Activated CD8-positive, alpha-beta memory T cell treated with anti-CD3 and anti-CD28 coated beads, Interleukin-2, amount 10 ng/mL, durations not matched to agents 7 days and 5 days (primary cell): ENCODE measurements at regions not wholly inside any gene's neighbourhood (a gene's known extent, or its start where the extent isn't known, plus 50 kb on each side); places are given as distances from the start of the nearest gene placed in this dataset.

ENCODE experiments used
- ATAC-seq: fragments of 150-1000 bp; cut with Tn5 transposase; one replicate; pipeline ENCODE4 v1.10.0; 2021; ENCODE audit warnings: moderate library complexity
- CTCF ChIA-PET: fragments of 350-600 bp; sonication (Branson Sonifier 250); formaldehyde crosslinking; loops from one replicate; lab custom pipeline; 2021; ENCODE audit warnings: antibody characterized with exemption; lab: Charles Lee
- DNase-seq: peaks from one replicate; pipeline ENCODE4 v3.0.0-alpha.2; 2020
- H3K27ac Mint-ChIP-seq: one replicate; pipeline ENCODE4 v1.8.0; 2021; ENCODE audit warnings: mild to moderate bottlenecking, mixed read lengths
- H3K27me3 Mint-ChIP-seq: one replicate; pipeline ENCODE4 v1.8.0; 2021; ENCODE audit warnings: mixed read lengths
- H3K36me3 Mint-ChIP-seq: one replicate; pipeline ENCODE4 v1.8.0; 2021; ENCODE audit warnings: mild to moderate bottlenecking, mixed read lengths
- H3K4me1 Mint-ChIP-seq: one replicate; pipeline ENCODE4 v1.8.0; 2021; ENCODE audit warnings: mixed read lengths
- H3K4me3 Mint-ChIP-seq: one replicate; pipeline ENCODE4 v1.8.0; 2021; ENCODE audit warnings: mild to moderate bottlenecking, moderate library complexity, mixed read lengths
- H3K9me3 Mint-ChIP-seq: one replicate; pipeline ENCODE4 v1.8.0; 2022; ENCODE audit warnings: low read depth, mixed read lengths

GRCh38 chr10:62541811-62542210 lies 167.6 kb downstream of the ZNF365 start:
- no peak for ATAC-seq
- no peaks in the 10 kb centered on the region for H3K4me1 Mint-ChIP-seq
- DNase-seq: no peak
- H3K4me3 Mint-ChIP-seq: no peak overlapping the region
- H3K9me3 Mint-ChIP-seq: no peaks in the 10 kb centered on the region
- CTCF ChIA-PET: no interaction called here
- no peaks in the 10 kb centered on the region for H3K36me3 Mint-ChIP-seq
- H3K27me3 Mint-ChIP-seq: peaks cover 18% of the 10 kb centered on the region
- H3K27ac Mint-ChIP-seq: no peak overlapping the region

- peaks cover 20% of the 10 kb centered on the region for H3K27me3 Mint-ChIP-seq
These were observed 169.6 kb downstream of the ZNF365 start for GRCh38 chr10:62543571-62544355.

GRCh38 chr10:62545160-62546066 lies 171.2 kb downstream of the ZNF365 start:
- Mint-ChIP-seq H3K36me3 (no peaks in the 10 kb centered on the region), H3K27me3 (peaks cover 23% of the 10 kb centered on the region), H3K4me1 (no peaks in the 10 kb centered on the region), H3K27ac (no peak overlapping the region), H3K4me3 (no peak overlapping the region), H3K9me3 (no peaks in the 10 kb centered on the region)
- no peak for DNase-seq
- CTCF ChIA-PET: no interaction called here
- ATAC-seq: no peak

More at GRCh38 chr10:62543571-62544355, 169.6 kb downstream of the ZNF365 start:
- CTCF ChIA-PET: no interaction called here
- no peaks in the 10 kb centered on the region for H3K4me1 Mint-ChIP-seq
- no peak overlapping the region for H3K4me3 Mint-ChIP-seq
- H3K27ac Mint-ChIP-seq: no peak overlapping the region
- DNase-seq (no peak), ATAC-seq (no peak)
- no peaks in the 10 kb centered on the region for H3K9me3 Mint-ChIP-seq
- H3K36me3 Mint-ChIP-seq: no peaks in the 10 kb centered on the region

- CTCF ChIA-PET: interaction anchor here (0.6 to 1.0 kb wide), 2 partner anchors 13 to 18 kb away, joined by 3 to 5 read pairs; no protein-coding TSS in a partner anchor
- Mint-ChIP-seq H3K4me3 (no peak overlapping the region), H3K27ac (no peak overlapping the region), H3K36me3 (no peaks in the 10 kb centered on the region), H3K27me3 (peaks cover 17% of the 10 kb centered on the region), H3K4me1 (no peaks in the 10 kb centered on the region), H3K9me3 (no peaks in the 10 kb centered on the region)
- ATAC-seq: no peak
- DNase-seq: no peak
These were observed 174.5 kb downstream of the ZNF365 start for GRCh38 chr10:62548686-62549085.

DNA sequence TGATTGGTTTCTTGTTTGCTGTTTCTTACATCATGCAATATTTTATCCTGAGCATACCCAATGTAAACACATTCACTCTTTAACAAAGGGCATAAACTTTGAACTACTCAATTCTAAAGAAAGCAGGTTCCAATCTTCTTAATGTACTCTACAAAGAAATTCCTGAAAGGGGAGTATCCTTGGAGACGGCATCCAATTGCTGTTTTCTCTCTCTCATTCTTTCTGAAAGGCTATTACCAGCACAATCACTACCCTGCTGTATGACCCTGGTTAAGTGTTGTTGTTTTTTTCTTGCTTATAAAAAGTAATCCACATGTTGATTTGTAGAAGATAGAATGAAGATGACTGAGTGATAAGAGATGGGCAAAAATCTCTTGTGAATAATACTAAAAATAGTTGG lies 176.0 kb downstream of the ZNF365 start:
- H3K36me3 Mint-ChIP-seq: no peaks in the 10 kb centered on the region
- no peak for DNase-seq
- no peak for ATAC-seq
- H3K4me3 Mint-ChIP-seq: no peak overlapping the region
- peaks cover 22% of the 10 kb centered on the region for H3K27me3 Mint-ChIP-seq
- no peaks in the 10 kb centered on the region for H3K4me1 Mint-ChIP-seq
- H3K27ac Mint-ChIP-seq: no peak overlapping the region
- H3K9me3 Mint-ChIP-seq: no peaks in the 10 kb centered on the region
- CTCF ChIA-PET: no interaction called here

DNA sequence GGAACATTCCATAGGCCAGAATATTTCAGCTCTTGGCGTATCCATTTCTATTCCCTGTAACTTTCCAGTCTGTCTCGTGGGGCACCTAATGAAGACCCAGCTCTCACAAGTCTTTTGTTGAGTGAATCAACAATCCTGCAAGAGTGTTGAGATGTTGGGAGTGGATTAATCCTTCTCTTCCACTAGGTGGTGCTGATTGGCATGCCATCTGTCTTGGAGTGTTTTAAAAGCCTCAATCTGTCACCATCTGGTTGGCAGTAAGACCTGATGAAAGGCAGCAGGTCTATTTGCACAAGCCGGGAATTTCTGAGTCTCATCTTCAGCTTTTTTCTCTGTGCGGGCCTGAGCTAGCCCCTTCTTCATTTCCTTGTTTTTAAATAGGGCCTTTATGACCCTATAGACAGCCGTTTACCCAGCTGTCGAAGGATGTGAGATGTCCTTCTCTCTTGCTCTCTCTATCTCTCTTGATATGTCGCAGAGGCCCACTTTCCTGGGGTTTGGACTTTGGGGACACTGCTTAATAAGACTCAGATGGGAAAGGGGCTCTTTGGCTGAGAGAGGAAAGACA lies 180.5 kb downstream of the ZNF365 start:
- Mint-ChIP-seq H3K36me3 (no peaks in the 10 kb centered on the region), H3K4me1 (no peaks in the 10 kb centered on the region), H3K27ac (no peak overlapping the region), H3K27me3 (peaks cover 23% of the 10 kb centered on the region), H3K9me3 (no peaks in the 10 kb centered on the region), H3K4me3 (no peak overlapping the region)
- no peak for ATAC-seq
- CTCF ChIA-PET: no interaction called here
- DNase-seq: no peak

DNA sequence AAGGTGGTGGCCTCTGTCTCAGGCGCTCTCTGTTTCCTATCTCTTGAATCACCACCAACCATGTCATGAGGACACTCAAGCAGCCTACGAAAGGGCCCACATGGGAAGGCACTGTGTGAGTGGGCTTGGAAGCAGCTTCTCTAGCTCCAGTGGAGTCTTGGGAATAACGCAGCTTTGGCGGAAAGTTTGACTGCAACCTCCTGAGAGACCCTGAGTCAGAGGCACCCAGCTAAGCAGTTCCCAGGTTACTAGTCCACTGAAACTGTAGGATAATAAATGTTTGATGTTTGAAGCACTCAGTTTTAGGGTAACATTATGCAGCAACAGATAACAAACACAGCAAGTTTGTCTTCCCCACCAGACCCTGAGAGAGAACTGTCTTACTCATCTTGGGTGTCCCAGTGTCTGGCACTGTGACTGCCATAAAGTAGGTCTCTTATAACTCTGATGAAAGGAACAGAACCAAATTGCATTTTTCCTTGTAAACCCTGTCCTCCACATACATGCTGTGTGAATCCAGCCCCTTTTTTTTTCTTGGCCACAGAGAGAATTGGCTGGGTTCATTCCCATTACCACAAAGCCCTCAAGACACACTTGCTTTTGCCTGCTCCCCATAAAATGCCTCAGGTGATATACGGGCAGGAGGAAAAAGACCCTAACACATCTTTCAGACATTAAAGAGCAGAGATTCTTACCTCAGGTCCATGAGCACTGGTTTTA lies 185.5 kb downstream of the ZNF365 start:
- Mint-ChIP-seq H3K9me3 (no peaks in the 10 kb centered on the region), H3K36me3 (no peaks in the 10 kb centered on the region), H3K27me3 (peaks cover 17% of the 10 kb centered on the region), H3K4me3 (no peak overlapping the region), H3K27ac (no peak overlapping the region), H3K4me1 (peaks cover 12% of the 10 kb centered on the region)
- ATAC-seq (no peak), DNase-seq (no peak)
- CTCF ChIA-PET: interaction anchor here (1.7 kb wide), 1 partner anchor 97 kb away, joined by 3 read pairs; no protein-coding TSS in a partner anchor

GRCh38 chr10:62560201-62560819 lies 186.1 kb downstream of the ZNF365 start:
- DNase-seq (no peak), ATAC-seq (no peak)
- Mint-ChIP-seq H3K4me1 (peaks cover 12% of the 10 kb centered on the region), H3K27ac (no peak overlapping the region), H3K4me3 (no peak overlapping the region), H3K36me3 (no peaks in the 10 kb centered on the region), H3K27me3 (peaks cover 16% of the 10 kb centered on the region), H3K9me3 (no peaks in the 10 kb centered on the region)
- CTCF ChIA-PET: no interaction called here

GRCh38 chr10:62561151-62561550 lies 187.0 kb downstream of the ZNF365 start:
- CTCF ChIA-PET: no interaction called here
- DNase-seq (no peak), ATAC-seq (no peak)
- H3K4me3 Mint-ChIP-seq: no peak overlapping the region
- H3K36me3 Mint-ChIP-seq: no peaks in the 10 kb centered on the region
- H3K9me3 Mint-ChIP-seq: no peaks in the 10 kb centered on the region
- H3K27me3 Mint-ChIP-seq: peaks cover 13% of the 10 kb centered on the region
- peaks cover 12% of the 10 kb centered on the region for H3K4me1 Mint-ChIP-seq
- H3K27ac Mint-ChIP-seq: no peak overlapping the region

DNA sequence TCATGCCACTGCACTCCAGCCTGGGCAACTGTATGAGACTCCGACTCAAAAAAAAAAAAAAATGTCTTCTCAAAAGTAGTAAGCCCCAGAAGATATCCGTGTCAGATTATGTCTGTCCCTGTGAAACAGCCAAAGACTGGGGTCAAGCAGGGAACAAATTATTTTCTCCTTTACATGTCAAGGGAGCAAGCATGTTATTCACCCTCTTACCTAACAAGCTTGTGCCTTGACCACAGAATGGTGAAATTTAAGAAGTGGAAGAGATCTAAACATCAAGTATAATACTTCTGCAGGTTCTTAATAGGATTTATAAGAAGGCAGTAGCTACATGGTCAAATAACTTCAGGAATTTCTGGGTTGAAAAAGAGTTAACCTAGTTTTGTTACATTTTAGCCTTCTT lies 187.9 kb downstream of the ZNF365 start:
- CTCF ChIA-PET: interaction anchor here (0.6 to 0.7 kb wide), 2 partner anchors 13 to 246 kb away, joined by 3 read pairs; no protein-coding TSS in a partner anchor
- no peaks in the 10 kb centered on the region for H3K36me3 Mint-ChIP-seq
- DNase-seq (no peak), ATAC-seq (no peak)
- peaks cover 12% of the 10 kb centered on the region for H3K4me1 Mint-ChIP-seq
- peaks cover 11% of the 10 kb centered on the region for H3K27me3 Mint-ChIP-seq
- H3K27ac Mint-ChIP-seq: no peak overlapping the region
- H3K9me3 Mint-ChIP-seq: no peaks in the 10 kb centered on the region
- no peak overlapping the region for H3K4me3 Mint-ChIP-seq

- H3K4me1 Mint-ChIP-seq: peaks cover 12% of the 10 kb centered on the region
- H3K9me3 Mint-ChIP-seq: no peaks in the 10 kb centered on the region
- H3K36me3 Mint-ChIP-seq: no peaks in the 10 kb centered on the region
- H3K27ac Mint-ChIP-seq: no peak overlapping the region
- H3K4me3 Mint-ChIP-seq: no peak overlapping the region
- no peak for DNase-seq
- H3K27me3 Mint-ChIP-seq: peaks cover 12% of the 10 kb centered on the region
- ATAC-seq: peak; percentile 51
- CTCF ChIA-PET: no interaction called here
These were observed 188.6 kb downstream of the ZNF365 start for GRCh38 chr10:62562795-62563194.

GRCh38 chr10:62573929-62574328 lies 199.8 kb downstream of the ZNF365 start:
- CTCF ChIA-PET: interaction anchor here (0.7 to 1.4 kb wide), 3 partner anchors 9 to 195 kb away, joined by 3 to 4 read pairs (median 3); no protein-coding TSS in a partner anchor
- DNase-seq: no peak
- Mint-ChIP-seq H3K36me3 (no peaks in the 10 kb centered on the region), H3K27me3 (peaks cover 30% of the 10 kb centered on the region), H3K9me3 (no peaks in the 10 kb centered on the region), H3K4me3 (no peak overlapping the region), H3K4me1 (no peaks in the 10 kb centered on the region), H3K27ac (no peak overlapping the region)
- ATAC-seq: no peak
